ENCODE measurements at regions not wholly inside any gene's neighbourhood (a gene's known extent, or its start where the extent isn't known, plus 50 kb on each side); places are given as distances from the start of the nearest gene placed in this dataset.
"Not testable (repeated sequence)": the region's sequence is repeated elsewhere in the genome, so short reads cannot be mapped to it uniquely, and the experiment has no call there.

DNA sequence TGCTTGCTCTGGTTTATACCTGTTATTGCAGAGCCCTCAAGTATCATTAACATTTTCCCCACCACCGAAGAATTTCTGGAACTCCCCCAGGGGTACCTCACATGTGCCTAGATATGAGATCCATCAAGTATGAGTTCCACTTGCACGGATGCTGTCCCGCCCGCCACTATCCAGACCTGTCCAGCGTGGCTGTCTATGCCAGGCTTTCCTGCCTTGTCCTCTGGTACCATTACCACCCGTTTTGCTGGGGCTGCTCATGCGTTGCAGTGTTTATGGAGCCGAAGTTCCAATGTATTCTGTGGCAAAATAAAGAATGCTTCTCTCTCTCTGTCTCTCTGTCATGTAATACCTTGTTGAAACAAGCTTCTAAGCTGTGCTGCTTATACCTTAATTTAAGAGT is 543.5 kb upstream of the PTBP2 start:
- DNase-seq (ENCODE audit: low read depth in 2 of 2): no peak

DNA sequence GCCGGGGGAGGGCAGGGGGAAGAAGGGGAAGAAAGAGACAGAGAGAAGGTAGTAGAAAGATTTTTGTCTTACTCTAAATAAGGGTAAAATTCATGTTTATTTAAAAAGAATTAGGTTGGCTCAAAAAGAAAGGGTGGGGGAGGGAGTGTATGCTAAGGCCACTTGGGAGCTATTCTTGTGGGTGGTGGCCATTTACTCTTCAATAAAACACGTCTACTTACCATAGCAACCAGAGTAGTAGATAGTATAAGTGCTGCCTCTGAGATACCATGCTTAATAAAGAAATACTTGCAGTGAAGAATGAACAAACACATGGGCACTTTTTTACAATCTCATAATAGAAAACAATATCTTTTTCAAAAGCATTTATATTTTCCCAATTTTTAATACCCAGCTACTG is 538.1 kb upstream of the PTBP2 start:
- DNase-seq (ENCODE audit: low read depth in 2 of 2): no peak

DNA sequence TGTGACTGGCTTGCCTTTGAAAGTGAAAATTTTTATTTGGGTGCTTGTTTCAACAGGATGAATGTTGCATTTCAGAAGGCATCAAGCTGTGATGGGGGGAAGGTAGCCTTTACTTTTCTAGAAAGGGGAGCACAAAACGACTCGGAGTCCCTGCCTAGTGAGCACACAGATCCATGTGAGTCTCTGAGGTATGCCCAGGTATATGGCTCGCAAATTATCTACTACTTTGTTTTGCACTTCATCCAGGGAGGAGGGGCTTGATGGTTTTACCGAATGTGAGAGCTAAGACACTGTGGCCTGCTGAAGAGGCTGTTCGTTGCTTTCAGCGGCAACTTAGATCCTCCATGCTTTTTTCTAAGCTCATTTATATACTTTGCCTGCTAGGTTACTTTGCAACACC is 537.7 kb upstream of the PTBP2 start:
- no peak for DNase-seq (ENCODE audit: low read depth in 2 of 2)

DNA sequence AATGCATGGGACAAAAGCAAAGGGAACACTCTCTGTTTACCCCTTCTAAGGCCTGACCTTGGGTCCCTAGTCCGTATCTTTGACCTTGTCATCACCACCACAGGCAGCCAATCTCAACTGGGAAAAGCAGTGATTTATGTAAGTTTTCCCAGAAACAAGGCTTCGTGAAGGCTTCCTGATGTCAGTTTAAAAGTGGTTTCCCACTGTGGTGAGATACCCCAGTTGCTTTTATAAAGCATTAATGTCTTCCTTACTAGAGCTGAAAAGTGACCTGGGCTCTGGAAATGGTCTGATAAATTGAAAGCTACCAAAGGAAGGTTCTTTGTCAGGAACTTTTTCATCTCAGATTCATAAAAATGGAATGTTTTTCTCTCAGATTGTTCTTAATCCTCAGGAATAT is 536.4 kb upstream of the PTBP2 start:
- DNase-seq (ENCODE audit: low read depth in 2 of 2): no peak

DNA sequence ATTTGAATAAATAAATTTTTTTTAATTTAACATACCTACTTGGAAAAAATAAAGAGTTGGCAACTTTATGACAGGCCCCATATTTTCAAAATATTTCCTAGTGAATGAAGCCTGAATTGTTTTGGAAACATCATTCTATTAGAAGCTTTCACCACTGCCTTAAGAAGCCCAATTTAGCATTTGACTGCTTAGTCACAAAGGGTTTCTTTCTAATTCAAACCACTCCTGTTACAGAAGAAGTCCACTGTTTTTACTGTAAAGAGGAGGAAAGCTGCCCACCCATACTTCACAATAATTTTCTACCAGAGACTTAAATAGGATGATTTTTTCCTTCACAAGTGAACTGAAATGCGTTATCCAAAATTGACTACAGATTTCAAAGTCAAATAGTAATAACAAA is 534.6 kb upstream of the PTBP2 start:
- DNase-seq (ENCODE audit: low read depth in 2 of 2): no peak

DNA sequence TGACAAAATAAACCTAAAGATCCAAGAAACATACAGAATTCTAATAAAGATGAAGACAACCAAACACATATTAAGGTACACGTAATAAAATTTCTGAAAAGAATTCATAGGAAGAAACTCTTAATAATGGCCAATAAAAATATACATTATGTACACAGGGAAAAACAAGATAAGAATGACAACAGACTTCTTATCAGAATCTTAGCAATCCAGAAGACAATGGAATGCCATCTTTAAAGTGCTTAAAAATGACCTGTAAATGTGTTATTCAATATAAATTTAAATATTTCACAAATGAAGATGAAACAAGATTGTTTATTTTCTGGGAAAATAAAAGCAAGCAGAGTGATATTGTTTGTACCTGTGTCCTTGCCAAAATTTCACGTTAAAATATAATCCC is 530.4 kb upstream of the PTBP2 start:
- DNase-seq (ENCODE audit: low read depth in 2 of 2): no peak

DNA sequence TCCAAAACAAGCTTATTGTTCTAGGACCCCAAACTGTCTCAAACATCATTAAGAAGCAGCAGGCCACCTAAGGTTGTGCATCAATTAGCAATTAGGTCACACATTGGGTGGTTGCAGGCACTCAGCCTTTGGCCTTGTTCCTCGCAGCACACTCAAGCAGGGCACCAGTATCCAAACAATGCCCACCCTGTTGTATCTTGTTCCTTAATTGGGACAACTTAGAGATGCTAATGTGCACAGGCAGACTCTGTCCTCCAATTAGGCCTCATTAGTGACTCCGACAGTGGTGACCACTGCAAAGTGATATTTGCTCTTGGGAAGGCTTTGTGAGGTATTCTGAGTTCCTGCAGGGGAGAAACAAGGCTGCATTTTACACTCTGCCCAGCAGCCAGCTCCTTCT is 515.1 kb upstream of the PTBP2 start:
- no peak for DNase-seq (ENCODE audit: low read depth in 2 of 2)

DNA sequence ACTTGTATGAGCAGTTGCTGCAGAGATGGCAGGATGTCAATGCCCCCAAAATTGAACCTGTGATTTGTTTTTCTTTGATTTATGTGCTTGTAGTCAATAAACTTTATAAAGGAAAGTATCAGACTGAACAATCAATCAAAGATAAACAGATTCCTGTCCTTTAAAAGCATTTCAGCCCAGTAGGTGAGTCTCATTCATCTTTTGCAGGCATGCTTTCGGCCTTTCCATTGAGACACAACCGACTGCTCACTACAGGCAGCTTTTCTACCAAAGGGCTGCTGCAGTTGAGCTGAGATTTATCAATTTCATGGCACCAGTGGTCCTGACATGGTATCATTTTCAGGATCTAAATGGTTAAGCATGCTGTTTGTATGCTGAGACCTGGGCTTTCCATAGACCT is 513.6 kb upstream of the PTBP2 start:
- no peak for DNase-seq (ENCODE audit: low read depth in 2 of 2)

DNA sequence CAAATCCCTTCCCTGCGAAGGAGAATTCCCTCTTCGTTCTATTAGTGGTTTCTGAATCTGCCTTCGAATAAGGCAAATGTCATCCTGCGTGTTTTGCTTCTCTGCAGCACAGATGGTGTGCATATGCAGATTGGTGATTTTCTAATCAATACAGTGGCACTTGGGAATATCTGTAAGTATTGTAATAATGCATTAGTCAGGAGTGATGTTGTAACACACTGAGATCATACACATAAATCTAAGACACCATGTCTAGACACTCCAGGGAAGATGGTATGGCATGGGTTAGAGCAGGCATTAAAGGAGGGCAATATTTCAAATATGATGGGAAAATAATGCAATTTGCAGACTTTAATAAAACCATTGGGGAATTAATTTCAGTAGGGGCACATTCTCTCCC is 513.2 kb upstream of the PTBP2 start:
- no peak for DNase-seq (ENCODE audit: low read depth in 2 of 2)

DNA sequence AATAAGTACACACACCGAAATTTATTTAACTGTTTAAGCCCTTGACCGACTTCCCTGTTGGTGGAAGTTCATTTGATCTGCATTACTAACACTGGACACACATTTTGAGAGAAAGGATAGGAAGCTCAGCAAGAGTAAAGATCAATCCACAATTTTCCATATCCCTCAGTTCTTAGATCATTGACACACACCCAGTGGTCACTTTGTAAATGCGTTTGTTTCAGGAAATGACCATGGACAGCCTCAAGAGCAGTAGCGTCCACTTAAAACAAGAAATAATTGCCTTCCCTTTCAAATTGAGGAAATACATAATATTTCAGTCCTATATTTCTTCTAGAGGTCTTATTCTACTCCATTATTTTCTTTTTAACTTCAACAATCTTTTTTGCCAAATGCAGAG is 511.5 kb upstream of the PTBP2 start:
- no peak for DNase-seq (ENCODE audit: low read depth in 2 of 2)

DNA sequence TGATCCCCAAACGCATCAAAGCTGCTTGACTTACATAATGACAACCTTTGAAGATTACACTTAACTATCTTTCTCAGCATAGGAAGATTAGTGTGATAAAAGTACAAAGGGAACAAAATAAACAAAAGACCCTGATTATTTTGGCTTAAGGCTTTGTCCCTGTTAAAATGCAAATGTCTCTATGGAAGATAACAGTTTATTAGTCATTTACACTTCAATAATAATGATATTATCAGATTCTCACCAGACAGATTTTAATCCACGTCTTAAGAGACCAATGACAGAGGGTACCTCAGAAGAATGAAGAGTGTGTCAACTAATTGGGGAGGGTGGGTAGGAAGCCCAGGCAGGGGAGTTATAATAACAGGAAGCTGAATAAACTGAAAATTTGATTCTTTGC is 510.4 kb upstream of the PTBP2 start:
- DNase-seq (ENCODE audit: low read depth in 2 of 2): no peak

DNA sequence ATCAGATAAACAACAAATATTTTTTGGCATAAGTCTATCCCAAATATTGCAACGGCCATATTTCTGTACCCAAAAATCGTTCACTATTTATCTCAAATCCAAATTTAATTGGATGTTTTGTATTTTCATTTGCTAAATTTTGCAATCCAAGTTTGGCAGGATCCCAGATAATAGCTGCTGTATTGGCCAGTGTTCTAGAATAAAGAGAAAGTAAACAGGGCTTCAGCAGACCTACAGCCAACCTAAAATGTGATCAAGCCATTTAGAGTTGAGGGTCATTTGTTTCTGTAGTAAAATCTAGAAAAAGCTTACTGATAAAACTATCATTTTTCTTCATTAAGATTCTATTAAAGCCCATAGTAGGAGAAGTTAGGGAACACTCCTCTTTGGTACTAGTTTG is 506.6 kb upstream of the PTBP2 start:
- DNase-seq (ENCODE audit: low read depth in 2 of 2): no peak

DNA sequence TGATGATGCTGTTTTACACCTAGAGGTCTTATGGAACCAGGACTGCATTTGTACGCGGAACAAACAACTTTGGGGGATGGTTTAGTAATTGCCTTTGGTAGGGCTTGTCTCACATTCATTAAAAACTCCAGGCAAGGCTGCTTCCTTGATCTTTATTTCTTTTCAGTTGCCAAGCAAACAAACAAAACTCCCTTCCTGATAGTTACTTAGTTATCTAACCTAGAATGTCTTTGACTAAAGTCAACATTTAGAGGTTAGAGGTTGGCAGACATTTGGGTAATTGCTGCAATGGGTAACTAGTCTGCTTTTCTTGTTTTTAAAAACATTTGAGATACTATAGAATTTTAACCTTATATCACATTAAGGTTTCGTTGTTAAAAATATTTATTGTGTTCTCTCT is 500.9 kb upstream of the PTBP2 start:
- no peak for DNase-seq (ENCODE audit: low read depth in 2 of 2)

DNA sequence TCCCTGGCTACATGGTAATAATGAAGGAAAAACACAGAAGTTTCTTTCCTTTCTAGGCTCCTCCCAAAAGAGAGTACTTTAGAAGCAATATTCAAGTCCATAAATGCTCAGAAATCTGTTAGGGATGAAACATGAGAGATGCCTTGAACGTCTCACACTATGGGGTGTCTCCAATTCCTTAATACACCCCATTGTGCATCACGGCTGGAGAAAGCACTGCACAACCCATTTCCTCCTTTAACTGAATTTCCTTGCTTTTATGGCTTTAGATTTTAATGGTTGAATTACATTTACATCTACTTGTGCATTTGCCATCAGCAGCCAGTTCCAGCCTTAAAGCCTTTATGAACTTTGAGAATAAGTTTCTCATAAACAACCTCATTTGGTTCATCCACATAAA is 498.9 kb upstream of the PTBP2 start:
- no peak for DNase-seq (ENCODE audit: low read depth in 2 of 2)

DNA sequence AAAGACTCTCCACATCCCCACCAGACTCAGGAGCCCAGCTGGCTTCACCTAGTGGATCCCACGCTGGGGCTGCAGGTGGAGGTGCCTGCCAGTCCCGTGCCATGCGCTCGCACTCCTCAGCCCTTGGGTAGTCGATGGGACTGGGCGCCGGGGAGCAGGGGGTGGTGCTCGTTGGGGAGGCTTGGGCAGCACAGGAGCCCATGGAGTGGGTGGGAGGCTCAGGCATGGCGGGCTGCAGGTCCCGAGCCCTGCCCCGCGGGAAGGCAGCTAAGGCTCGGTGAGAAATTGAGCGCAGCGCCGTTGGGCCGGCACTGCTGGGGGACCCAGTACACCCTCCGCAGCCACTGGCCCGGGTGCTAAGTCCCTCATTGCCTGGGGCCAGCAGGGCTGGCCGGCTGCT is 497.4 kb upstream of the PTBP2 start:
- not testable (repeated sequence) for DNase-seq (ENCODE audit: low read depth in 2 of 2)

DNA sequence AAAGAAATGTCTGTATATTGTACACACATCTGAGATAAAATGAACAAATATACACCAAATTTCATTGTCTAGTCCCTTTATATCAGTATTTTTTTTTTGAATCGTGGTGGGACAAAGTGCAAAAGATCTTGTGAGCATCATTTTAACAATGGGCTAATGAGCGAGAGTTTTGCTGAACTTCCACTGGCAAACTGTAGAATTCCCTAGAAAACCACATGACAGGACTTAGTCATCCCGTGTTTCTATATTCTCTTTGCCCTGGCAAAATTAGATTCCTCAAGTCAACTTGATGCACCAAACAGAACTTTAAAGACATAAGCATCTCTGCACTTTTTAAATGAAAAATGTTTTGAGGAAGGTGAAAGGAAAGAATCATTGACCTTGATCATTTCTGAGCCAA is 488.2 kb upstream of the PTBP2 start:
- DNase-seq (ENCODE audit: low read depth in 2 of 2): no peak

DNA sequence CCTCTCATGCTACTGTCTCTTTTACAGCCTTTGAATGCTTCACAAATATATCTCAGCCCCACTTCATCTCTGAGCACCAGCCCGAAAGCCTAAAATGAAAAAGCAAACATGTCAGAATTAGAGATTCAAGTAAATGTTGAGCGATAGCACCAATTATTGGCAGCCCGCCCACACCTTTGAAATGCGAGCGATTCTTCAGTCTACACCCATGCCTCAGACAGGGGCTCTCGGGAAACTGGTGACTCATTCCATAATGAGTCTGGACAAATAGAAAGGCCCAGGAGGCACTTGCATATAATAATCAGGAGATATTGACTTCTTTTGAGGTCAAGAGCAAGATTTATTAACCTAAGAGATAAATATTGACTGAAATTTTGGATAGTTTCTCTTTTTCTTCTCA is 487.3 kb upstream of the PTBP2 start:
- no peak for DNase-seq (ENCODE audit: low read depth in 2 of 2)

DNA sequence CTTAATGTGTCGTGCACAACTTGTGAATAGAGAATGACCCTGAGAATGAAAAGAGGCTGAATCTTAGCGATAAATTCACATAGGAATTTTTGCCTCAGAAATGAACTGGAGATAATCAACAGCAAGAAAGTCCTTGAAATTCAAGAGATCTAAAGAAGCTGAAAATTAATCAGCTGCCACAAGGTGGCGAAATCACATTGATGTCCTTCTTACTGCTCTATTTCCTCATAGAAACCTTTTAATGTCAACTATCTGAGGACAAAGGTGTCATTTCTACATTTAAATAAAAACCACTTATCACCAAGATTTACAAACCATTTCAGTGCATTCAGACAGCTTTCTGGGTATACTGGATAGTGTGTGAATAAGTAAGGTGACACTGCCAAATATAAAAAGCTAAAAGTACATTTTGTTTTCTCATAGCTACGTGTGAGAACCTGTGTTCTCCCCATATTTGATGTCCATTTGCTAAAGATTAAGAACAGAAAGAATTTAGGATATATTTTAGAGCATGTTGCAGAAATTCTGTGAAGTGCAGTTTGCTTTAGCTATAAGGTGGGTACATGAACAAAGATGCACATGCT is 485.3 kb upstream of the PTBP2 start:
- DNase-seq (ENCODE audit: low read depth in 2 of 2): no peak

DNA sequence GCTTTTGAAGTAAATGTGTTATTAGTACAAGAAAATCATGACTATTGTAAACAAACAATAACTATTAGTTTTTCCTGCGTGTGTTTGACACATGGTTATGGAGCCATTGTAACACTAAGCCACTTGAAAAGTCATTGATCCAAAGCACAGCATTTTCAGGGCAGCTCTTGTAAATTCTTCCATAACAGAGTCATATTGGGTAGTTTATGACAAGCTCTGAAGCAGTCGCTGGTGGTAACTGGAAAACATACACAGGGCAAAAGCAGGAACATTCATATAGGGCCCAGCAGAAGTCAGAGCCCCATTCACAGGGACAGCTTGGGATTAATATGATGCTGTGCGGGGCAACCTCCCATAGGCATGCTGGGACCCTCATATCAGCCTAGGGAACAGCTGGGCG is 483.2 kb upstream of the PTBP2 start:
- DNase-seq (ENCODE audit: low read depth in 2 of 2): no peak

DNA sequence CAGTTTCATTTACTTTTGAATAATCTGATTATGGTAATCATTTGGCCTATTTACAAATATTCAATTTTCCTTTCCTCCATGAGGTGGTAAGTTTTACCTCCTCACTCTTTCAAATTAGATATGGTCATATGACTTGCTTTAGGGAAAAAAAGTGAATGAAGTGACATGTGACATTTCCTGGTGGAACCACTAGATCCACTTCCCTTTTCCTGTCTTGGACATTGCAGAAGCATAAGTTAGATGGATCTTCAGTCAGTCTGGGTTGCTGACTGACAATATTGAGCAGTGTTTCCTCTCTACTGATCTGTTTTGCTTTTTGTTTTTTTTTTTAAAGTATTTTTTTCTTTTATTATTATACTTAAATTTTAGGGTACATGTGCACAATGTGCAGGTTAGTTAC is 481.1 kb upstream of the PTBP2 start:
- no peak for DNase-seq (ENCODE audit: low read depth in 2 of 2)

DNA sequence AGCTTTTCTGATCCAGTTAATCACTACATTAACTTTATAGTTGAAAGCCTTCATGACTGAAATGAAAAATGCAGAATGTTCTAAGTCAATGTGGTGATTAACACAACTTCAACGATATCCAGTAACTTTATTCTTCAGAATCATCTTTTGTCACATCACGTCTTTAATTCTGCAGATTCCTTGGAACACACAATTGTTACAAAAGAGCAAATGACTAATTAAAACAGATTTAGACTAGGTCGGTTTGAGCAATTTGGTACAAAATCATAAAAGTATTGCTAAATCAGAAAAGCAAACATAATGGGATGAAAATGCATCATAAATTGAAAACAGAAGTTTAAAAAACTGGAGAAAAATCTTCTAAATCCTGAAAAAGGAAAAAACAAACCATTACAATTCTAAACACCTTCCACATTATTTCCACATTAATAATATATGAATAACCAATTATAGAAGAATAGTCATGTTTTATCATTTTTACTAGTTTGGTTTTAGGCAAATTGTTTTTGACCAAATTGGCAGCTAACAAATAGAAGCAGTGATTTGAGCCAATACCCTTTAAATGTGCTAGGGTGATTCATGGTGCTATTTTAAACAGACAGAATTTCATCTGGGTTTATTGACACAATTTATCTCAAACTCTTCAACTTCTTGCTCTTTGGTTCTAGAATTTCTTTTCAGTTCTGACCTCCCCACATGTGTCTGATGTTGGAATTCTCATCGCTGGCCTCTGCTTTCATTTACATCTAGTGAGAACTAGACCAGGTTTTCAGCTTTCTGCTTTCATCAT is 468.1 kb upstream of the PTBP2 start:
- no peak for DNase-seq (ENCODE audit: low read depth in 2 of 2)

DNA sequence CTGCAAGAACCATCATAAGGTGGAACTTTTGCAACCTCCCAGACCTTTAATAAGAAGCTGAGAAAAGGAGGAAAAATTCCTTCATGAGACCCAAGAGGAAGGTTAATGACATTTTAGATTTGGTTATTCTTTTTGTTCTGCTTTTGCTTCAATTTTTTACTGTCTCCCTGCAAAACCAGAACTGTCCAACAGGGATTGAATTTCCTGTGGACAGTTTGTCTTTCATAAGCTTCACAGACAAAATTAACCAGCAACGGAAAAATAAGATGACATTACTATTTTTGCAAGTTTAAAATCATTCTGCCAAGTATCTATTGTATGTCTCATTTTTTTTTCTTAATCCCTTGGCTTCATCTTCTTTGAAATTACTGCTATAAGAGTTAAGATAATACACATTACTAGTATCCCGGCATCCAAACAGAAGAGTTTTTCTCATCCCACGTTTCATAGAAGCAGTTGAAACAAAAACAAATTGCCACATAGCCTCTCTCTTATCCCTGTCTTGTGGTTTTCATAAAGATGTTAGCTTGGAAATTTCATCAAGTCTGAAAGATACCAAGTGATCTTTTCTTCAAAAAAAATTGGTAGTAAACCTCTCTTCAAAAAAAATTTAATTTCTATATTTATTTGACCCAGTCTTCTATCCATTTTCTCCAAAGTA is 465.3 kb upstream of the PTBP2 start:
- DNase-seq (ENCODE audit: low read depth in 2 of 2): no peak

DNA sequence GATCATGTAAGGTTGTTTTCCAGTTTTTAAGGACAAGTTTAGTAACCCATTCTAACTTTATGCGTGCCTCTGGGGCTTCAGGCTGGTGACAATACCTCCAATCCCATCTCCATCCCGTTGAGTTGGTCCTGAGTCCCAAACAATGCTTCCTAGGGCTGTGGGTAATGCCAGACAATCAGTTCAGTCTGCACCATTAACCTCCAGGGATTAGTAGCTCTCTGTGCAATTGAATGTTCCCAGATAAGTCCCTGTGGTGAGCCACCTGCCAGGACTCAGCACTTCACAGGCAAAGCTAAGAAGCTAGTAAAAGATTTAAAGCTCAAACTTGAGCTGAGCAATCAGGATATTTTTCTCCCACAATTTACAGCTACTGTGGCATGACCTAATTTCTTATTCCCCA is 462.2 kb upstream of the PTBP2 start:
- DNase-seq (ENCODE audit: low read depth in 2 of 2): no peak

All from stimulated activated CD4-positive, alpha-beta T cell treated with anti-CD3 and anti-CD28 coated beads, Interleukin-12 subunit alpha, Interleukin-12 subunit beta, amount 100 ng/mL, for 24 hours (primary cell).